ENCODE measurements at regions not wholly inside any gene's neighbourhood (a gene's known extent, or its start where the extent isn't known, plus 50 kb on each side); places are given as distances from the start of the nearest gene placed in this dataset.

DNA sequence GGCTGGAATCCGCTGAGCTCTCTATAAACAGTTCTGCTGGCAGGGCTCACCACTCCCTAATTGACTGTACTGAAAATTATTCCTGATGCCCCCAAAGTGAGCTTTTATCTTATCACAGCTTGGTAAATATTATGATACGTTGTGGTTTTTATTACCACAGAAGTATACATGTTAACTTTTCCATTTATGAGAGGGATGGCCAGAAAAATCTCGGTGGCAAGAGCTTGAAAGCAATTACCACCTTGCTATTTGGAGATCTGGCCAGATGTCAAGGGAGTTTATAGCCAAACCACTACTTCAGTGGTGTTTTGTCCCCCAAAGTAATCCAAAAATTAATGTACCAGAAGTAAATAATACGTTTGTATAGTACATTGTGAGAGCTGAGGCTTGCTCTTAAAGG lies 75.4 kb upstream of the RCN1 start:
- H3K4me3 Mint-ChIP-seq (ENCODE audit: unreplicated experiment), result no peak overlapping the region
- no peaks in the 10 kb centered on the region for H3K9me3 Mint-ChIP-seq (ENCODE audit: unreplicated experiment)
- no peaks in the 10 kb centered on the region for H3K27me3 Mint-ChIP-seq (ENCODE audit: unreplicated experiment)
- no peak for DNase-seq (ENCODE audit: low spot score)
- no peak overlapping the region for H3K27ac Mint-ChIP-seq (ENCODE audit: unreplicated experiment)
- TF ChIP-seq, protein P1, sequence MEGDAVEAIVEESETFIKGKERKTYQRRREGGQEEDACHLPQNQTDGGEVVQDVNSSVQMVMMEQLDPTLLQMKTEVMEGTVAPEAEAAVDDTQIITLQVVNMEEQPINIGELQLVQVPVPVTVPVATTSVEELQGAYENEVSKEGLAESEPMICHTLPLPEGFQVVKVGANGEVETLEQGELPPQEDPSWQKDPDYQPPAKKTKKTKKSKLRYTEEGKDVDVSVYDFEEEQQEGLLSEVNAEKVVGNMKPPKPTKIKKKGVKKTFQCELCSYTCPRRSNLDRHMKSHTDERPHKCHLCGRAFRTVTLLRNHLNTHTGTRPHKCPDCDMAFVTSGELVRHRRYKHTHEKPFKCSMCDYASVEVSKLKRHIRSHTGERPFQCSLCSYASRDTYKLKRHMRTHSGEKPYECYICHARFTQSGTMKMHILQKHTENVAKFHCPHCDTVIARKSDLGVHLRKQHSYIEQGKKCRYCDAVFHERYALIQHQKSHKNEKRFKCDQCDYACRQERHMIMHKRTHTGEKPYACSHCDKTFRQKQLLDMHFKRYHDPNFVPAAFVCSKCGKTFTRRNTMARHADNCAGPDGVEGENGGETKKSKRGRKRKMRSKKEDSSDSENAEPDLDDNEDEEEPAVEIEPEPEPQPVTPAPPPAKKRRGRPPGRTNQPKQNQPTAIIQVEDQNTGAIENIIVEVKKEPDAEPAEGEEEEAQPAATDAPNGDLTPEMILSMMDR (IDR thresholded peaks at IDR 0.05; ENCODE audit: unreplicated experiment), result no peak
- peaks cover 8% of the 10 kb centered on the region for H3K4me1 Mint-ChIP-seq (ENCODE audit: unreplicated experiment)
- H3K36me3 Mint-ChIP-seq (ENCODE audit: low read depth, unreplicated experiment), result no peaks in the 10 kb centered on the region

DNA sequence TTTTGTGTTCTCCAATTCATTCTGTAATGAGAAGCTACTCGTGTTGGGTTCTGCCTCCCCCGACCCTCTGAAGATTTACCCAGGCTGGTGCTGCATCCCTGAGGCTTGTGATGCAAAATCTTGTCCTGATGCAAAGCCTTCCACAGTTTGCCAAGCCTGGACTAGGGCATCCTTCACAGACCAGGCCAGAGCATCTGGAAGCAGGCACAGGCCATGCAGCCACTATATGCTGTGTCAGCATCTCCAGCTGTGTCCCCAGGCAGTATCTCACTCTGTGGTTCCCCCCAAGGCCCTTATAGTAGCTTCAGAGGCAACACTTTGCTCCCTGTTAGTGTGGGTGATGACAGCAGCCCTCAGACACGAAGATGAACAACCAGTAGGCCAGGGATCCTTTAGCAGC lies 77.3 kb upstream of the RCN1 start:
- Mint-ChIP-seq H3K27me3 (ENCODE audit: unreplicated experiment) (no peaks in the 10 kb centered on the region), H3K27ac (ENCODE audit: unreplicated experiment) (no peak overlapping the region), H3K4me1 (ENCODE audit: unreplicated experiment) (peaks cover 8% of the 10 kb centered on the region), H3K9me3 (ENCODE audit: unreplicated experiment) (no peaks in the 10 kb centered on the region), H3K36me3 (ENCODE audit: low read depth, unreplicated experiment) (no peaks in the 10 kb centered on the region), H3K4me3 (ENCODE audit: unreplicated experiment) (no peak overlapping the region)
- no peak for DNase-seq (ENCODE audit: low spot score)
- TF ChIP-seq, protein P1 (IDR thresholded peaks at IDR 0.05; ENCODE audit: unreplicated experiment), result no peak

DNA sequence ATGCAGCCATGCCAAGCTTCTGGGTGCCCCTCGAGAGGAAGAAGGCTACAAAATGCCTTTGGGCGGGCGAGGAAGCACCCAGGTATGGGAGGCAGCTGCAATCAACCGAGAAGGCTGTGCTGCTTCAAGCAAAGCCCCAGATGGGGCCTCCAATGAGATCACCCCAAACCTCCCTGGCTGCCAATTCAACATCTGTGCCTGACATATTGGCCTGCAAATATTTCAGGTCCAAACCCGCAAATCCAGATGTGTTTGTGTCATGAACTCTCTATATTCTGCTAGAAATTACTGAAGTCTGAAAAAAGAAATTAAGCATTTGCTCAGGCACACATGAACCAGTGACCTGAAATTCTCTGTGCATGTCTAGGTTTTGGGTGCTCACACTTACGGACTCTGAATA lies 78.8 kb upstream of the RCN1 start:
- Mint-ChIP-seq H3K36me3 (ENCODE audit: low read depth, unreplicated experiment) (no peaks in the 10 kb centered on the region), H3K9me3 (ENCODE audit: unreplicated experiment) (no peaks in the 10 kb centered on the region)

DNA sequence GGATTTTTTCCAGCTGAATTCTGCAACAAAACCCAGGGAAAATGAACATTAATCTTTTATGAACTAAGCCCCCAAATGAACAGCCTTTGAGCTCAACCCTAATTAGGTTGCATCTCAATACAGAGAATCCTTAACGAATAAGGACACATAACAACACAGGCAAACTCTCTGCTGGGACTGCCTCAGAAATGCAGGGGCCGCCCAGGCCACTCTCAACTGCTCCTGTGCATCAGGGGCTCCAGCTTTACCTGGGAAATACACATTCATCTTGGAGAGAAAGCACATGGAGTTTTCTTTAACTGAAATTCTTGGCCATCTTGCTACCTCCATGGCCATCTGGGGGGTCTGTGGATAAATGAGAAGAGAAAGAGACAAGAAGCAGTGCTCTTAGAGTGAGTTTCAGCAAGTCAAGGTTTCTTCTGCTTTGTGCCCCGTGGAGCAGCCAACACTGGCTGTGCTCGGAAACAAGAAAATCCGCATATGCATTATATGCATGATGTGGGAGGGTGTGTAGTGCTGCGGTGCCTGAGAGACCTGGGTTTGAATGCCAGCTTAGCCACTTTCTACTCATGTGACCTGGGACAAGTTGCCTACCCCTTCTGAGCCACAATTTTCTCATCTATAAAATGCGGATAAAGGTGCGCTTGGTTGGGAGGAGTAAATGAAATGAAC lies 81.9 kb upstream of the RCN1 start:
- Mint-ChIP-seq H3K4me3 (ENCODE audit: unreplicated experiment) (no peak overlapping the region), H3K27me3 (ENCODE audit: unreplicated experiment) (no peaks in the 10 kb centered on the region), H3K4me1 (ENCODE audit: unreplicated experiment) (peaks cover 8% of the 10 kb centered on the region), H3K36me3 (ENCODE audit: low read depth, unreplicated experiment) (no peaks in the 10 kb centered on the region), H3K27ac (ENCODE audit: unreplicated experiment) (no peak overlapping the region), H3K9me3 (ENCODE audit: unreplicated experiment) (no peaks in the 10 kb centered on the region)
- TF ChIP-seq, protein P1 (IDR thresholded peaks at IDR 0.05; ENCODE audit: unreplicated experiment), result no peak
- no peak for DNase-seq (ENCODE audit: low spot score)

More for the DNA sequence above, 78.8 kb upstream of the RCN1 start:
- no peak overlapping the region for H3K27ac Mint-ChIP-seq (ENCODE audit: unreplicated experiment)
- no peak overlapping the region for H3K4me3 Mint-ChIP-seq (ENCODE audit: unreplicated experiment)
- H3K27me3 Mint-ChIP-seq (ENCODE audit: unreplicated experiment), result no peaks in the 10 kb centered on the region
- DNase-seq (ENCODE audit: low spot score), result no peak
- TF ChIP-seq, protein P1 (IDR thresholded peaks at IDR 0.05; ENCODE audit: unreplicated experiment), result no peak
- H3K4me1 Mint-ChIP-seq (ENCODE audit: unreplicated experiment), result peaks cover 8% of the 10 kb centered on the region

GRCh38 chr11:32006799-32007388 lies 84.0 kb upstream of the RCN1 start:
- peak; percentile 27 for DNase-seq (ENCODE audit: low spot score)
- no peaks in the 10 kb centered on the region for H3K9me3 Mint-ChIP-seq (ENCODE audit: unreplicated experiment)
- no peak overlapping the region for H3K27ac Mint-ChIP-seq (ENCODE audit: unreplicated experiment)
- H3K4me1 Mint-ChIP-seq (ENCODE audit: unreplicated experiment), result no peaks in the 10 kb centered on the region
- TF ChIP-seq, protein P1 (IDR thresholded peaks at IDR 0.05; ENCODE audit: unreplicated experiment), result peak; percentile 33
- no peaks in the 10 kb centered on the region for H3K36me3 Mint-ChIP-seq (ENCODE audit: low read depth, unreplicated experiment)
- H3K27me3 Mint-ChIP-seq (ENCODE audit: unreplicated experiment), result no peaks in the 10 kb centered on the region
- H3K4me3 Mint-ChIP-seq (ENCODE audit: unreplicated experiment), result no peak overlapping the region

Data from endothelial cell (in vitro differentiated cells).